ENCODE measurements at regions not wholly inside any gene's neighbourhood (a gene's known extent, or its start where the extent isn't known, plus 50 kb on each side); places are given as distances from the start of the nearest gene placed in this dataset.

GRCh38 chr11:57081356-57081755 is 92.6 kb downstream of the OR5AK2 start:
- no peaks in the 10 kb centered on the region for H3K9me3 ChIP-seq
- no peak for TF ChIP-seq POLR2A (IDR thresholded peaks at IDR 0.05)
- TF ChIP-seq EP300 (IDR thresholded peaks at IDR 0.05), result no peak
- no peak for TF ChIP-seq CTCF (IDR thresholded peaks at IDR 0.05)
- DNase-seq (ENCODE audit: low spot score in 2 of 2), result no peak
- no peaks in the 10 kb centered on the region for H3K4me1 ChIP-seq
- no peaks in the 10 kb centered on the region for H3K27me3 ChIP-seq
- no peaks in the 10 kb centered on the region for H3K36me3 ChIP-seq
- H3K4me3 ChIP-seq, result no peak overlapping the region
- WGBS, 2 donors, result 50 to 63% methylated on average over 1 of the region's 1 CpG
- no peak overlapping the region for H3K27ac ChIP-seq

GRCh38 chr11:57082125-57082524 is 93.4 kb downstream of the OR5AK2 start:
- Histone ChIP-seq H3K36me3 (no peaks in the 10 kb centered on the region), H3K4me1 (no peaks in the 10 kb centered on the region), H3K27ac (no peak overlapping the region), H3K4me3 (no peak overlapping the region), H3K9me3 (no peaks in the 10 kb centered on the region), H3K27me3 (no peaks in the 10 kb centered on the region)
- WGBS, 2 donors, result 76 to 81% methylated on average over 1 of the region's 1 CpG
- no peak for DNase-seq (ENCODE audit: low spot score in 2 of 2)
- TF ChIP-seq CTCF (IDR thresholded peaks at IDR 0.05) (no peak), EP300 (IDR thresholded peaks at IDR 0.05) (no peak)

- H3K27ac ChIP-seq, result no peak overlapping the region
- H3K9me3 ChIP-seq, result no peaks in the 10 kb centered on the region
- WGBS, 2 donors, result 72 to 80% methylated on average over 2 of the region's 2 CpGs
- no peaks in the 10 kb centered on the region for H3K4me1 ChIP-seq
- H3K4me3 ChIP-seq, result no peak overlapping the region
- no peaks in the 10 kb centered on the region for H3K36me3 ChIP-seq
- TF ChIP-seq EP300 (IDR thresholded peaks at IDR 0.05) (no peak), CTCF (IDR thresholded peaks at IDR 0.05) (no peak), POLR2A (IDR thresholded peaks at IDR 0.05) (no peak)
- no peaks in the 10 kb centered on the region for H3K27me3 ChIP-seq
- no peak for DNase-seq (ENCODE audit: low spot score in 2 of 2)
These were observed 95.1 kb downstream of the OR5AK2 start for GRCh38 chr11:57083641-57084385.

GRCh38 chr11:57085611-57086010 is 96.1 kb upstream of the LRRC55 start:
- Histone ChIP-seq H3K4me3 (no peak overlapping the region), H3K4me1 (no peaks in the 10 kb centered on the region), H3K36me3 (no peaks in the 10 kb centered on the region), H3K9me3 (no peaks in the 10 kb centered on the region), H3K27ac (no peak overlapping the region), H3K27me3 (no peaks in the 10 kb centered on the region)
- DNase-seq (ENCODE audit: low spot score in 2 of 2), result no peak
- 32 to 44% methylated on average over 1 of the region's 1 CpG for WGBS, 2 donors
- TF ChIP-seq EP300 (IDR thresholded peaks at IDR 0.05) (no peak), POLR2A (IDR thresholded peaks at IDR 0.05) (no peak), CTCF (IDR thresholded peaks at IDR 0.05) (no peak)

GRCh38 chr11:57087991-57088390 is 93.8 kb upstream of the LRRC55 start:
- Histone ChIP-seq H3K4me3 (no peak overlapping the region), H3K9me3 (no peaks in the 10 kb centered on the region), H3K27me3 (no peaks in the 10 kb centered on the region), H3K4me1 (no peaks in the 10 kb centered on the region), H3K36me3 (no peaks in the 10 kb centered on the region), H3K27ac (no peak overlapping the region)
- WGBS, 2 donors, result 50 to 56% methylated on average over 1 of the region's 1 CpG
- DNase-seq (ENCODE audit: low spot score in 2 of 2), result no peak
- TF ChIP-seq CTCF (IDR thresholded peaks at IDR 0.05) (no peak), POLR2A (IDR thresholded peaks at IDR 0.05) (no peak), EP300 (IDR thresholded peaks at IDR 0.05) (no peak)

Data from tibial nerve (tissue), 4 donors.